Stimulated activated naive CD8-positive, alpha-beta T cell treated with anti-CD3 and anti-CD28 coated beads, Interleukin-15, amount 100 ng/mL, for 72 hours (primary cell): ENCODE measurements at regions not wholly inside any gene's neighbourhood (a gene's known extent, or its start where the extent isn't known, plus 50 kb on each side); places are given as distances from the start of the nearest gene placed in this dataset.
"Not testable (repeated sequence)": the region's sequence is repeated elsewhere in the genome, so short reads cannot be mapped to it uniquely, and the experiment has no call there.

ENCODE experiments used
- ATAC-seq: fragments of 150-1000 bp; cut with Tn5 transposase; 2 replicates; pipeline ENCODE4 v1.10.0; 2021; ENCODE audit warnings: mild to moderate bottlenecking, moderate library complexity
- DNase-seq, 2 donors: peaks; one replicate each; pipeline ENCODE4 v3.0.0; 2021 to 2022
- H3K27ac Mint-ChIP-seq, 2 donors: one replicate each; pipeline ENCODE4 v1.8.0; 2022; ENCODE audit warnings: mild to moderate bottlenecking in 2 of 2, mixed read lengths in 2 of 2, moderate library complexity in 2 of 2
- H3K27me3 Mint-ChIP-seq: one replicate; pipeline ENCODE4 v1.8.0; 2022; ENCODE audit warnings: mixed read lengths
- H3K4me1 Mint-ChIP-seq: one replicate; pipeline ENCODE4 v1.8.0; 2022; ENCODE audit warnings: mild to moderate bottlenecking, mixed read lengths
- H3K4me3 Mint-ChIP-seq, 2 donors: one replicate each; pipeline ENCODE4 v1.8.0; 2022; ENCODE audit warnings: mild to moderate bottlenecking in 2 of 2, mixed read lengths in 2 of 2, moderate library complexity in 1 of 2
- H3K9me3 Mint-ChIP-seq, 2 donors: one replicate each; pipeline ENCODE4 v1.8.0; 2022; ENCODE audit warnings: mixed read lengths in 2 of 2

DNA sequence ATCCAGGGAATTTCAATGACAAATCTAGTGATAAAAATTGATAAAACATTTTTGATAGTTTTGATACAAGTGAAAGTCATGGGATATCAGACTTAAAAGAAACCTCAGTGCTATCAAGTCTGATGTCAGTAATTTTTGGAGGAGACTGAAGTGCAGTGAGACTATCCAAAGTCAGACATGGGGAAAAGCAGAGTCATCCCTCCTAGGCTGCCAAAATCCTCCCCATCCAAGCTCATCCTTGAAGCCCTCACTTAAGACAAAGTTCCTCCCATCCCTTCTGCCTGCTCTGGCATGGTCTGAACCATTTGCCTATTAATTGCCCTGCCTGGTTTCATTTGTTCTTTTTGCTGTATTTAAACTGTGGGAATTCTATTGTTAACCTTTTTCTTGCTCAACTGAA, 456.9 kb upstream of the UBE2E2 start:
- Mint-ChIP-seq H3K27me3 (no peaks in the 10 kb centered on the region), H3K4me1 (no peaks in the 10 kb centered on the region), H3K9me3 (peaks cover 0 to 9% of the 10 kb centered on the region in 2 donors), H3K4me3 (no peak overlapping the region), H3K27ac (no peak overlapping the region)
- DNase-seq, result no peak
- ATAC-seq, result no peak

DNA sequence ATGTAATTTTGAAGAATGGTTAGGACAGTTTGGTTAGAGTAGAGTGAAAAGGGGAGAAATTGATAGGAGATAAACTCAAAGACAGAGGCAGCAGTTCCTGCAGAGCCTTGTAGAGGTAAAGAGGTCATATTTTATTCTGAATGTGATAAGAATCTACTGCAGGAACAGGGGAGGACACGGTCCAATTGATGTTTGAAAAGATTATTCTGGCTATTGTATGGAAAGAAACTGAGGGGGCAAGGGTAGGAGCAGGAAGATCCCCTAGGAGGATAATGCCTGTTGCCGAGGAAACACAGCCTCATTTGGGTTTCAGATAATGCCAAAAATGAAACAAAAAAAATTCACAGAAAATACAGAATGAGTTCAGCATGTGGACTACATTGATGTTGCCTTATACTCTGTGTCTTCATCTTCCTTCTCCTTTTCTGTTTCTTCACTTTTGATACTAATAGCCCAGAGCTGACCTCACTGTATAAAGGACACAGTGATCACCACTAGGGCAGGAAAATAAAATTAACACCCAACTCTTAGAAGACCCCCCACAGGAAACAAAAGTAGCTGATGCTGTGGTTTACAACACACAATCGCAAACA, 454.6 kb upstream of the UBE2E2 start:
- no peaks in the 10 kb centered on the region for H3K9me3 Mint-ChIP-seq
- DNase-seq (no peak), ATAC-seq (no peak)
- no peak overlapping the region for H3K4me3 Mint-ChIP-seq
- no peaks in the 10 kb centered on the region for H3K4me1 Mint-ChIP-seq
- no peak overlapping the region for H3K27ac Mint-ChIP-seq
- H3K27me3 Mint-ChIP-seq, result no peaks in the 10 kb centered on the region

DNA sequence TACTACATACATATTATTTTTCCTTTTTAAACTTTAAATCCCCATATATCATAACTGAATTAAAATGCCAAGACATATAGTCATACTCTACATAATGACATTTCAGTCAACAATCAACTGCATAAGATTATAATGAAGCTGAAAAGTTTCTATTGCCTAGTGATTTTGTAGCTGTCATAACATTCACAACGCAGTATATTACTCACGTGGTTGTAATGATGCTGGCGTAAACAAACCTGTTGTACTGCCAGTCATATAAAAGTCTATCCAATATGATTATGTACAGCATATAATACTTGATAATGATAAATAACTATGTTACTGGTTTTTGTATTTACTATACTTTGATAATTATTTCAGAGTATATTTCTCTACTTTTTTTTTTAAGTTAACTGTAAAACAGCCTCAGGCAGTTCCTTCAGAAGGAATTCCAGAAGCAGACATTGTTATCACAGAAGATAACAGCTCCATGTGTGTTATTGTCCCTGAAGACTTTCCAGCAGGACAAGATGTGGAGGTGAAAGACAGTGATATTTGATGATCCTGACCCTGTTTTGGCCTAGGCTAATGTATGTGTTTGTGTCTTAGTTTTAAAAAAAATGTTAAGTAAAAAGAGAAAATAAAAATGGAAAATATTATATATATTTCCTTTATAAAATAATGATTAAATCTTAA, 443.4 kb upstream of the UBE2E2 start:
- no peak for DNase-seq
- ATAC-seq, result no peak
- Mint-ChIP-seq H3K4me3 (no peak overlapping the region), H3K4me1 (no peaks in the 10 kb centered on the region), H3K27ac (no peak overlapping the region), H3K27me3 (no peaks in the 10 kb centered on the region), H3K9me3 (peaks cover 6 to 24% of the 10 kb centered on the region in 2 donors)

DNA sequence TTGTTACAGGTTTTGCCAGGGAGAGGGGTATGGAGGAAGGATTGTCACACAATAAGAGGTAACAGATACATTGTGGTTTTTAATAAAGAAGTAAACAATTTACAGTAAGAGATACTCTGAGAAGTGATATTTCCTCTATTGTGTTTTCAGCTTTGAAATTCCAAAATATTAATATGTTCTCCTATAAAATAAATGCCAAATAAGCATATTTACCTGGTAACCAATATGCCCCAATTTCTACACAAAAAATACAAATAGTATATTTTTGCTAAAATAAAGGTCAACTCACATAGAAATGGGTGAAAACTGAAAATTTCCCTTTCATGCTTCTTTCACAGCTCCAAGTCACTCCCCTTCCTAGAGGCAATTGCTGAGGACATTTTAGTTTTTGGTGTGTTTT, 437.4 kb upstream of the UBE2E2 start:
- DNase-seq (no peak), ATAC-seq (no peak)
- H3K9me3 Mint-ChIP-seq, result peaks cover 6 to 18% of the 10 kb centered on the region in 2 donors
- H3K4me3 Mint-ChIP-seq, result no peak overlapping the region
- H3K27ac Mint-ChIP-seq, result no peak overlapping the region
- no peaks in the 10 kb centered on the region for H3K27me3 Mint-ChIP-seq
- no peaks in the 10 kb centered on the region for H3K4me1 Mint-ChIP-seq

DNA sequence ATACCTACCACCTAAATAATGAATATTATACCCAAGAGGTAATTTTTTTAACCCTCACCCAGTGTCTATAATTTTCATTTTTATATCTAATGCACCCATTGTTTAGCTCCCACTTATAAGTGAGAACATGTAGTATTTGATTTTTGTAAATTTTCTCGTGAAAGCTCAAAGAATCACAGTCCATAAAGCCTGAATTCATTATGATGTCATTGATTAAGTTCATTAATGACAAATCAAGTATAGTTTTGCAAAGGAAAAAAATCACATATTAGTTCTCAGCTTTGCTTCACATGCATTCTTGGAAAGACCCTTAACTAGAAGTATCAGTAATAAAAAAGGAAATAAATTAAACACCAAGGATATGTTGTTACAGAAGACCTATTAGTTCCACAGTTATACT, 425.3 kb upstream of the UBE2E2 start:
- no peaks in the 10 kb centered on the region for H3K4me1 Mint-ChIP-seq
- no peaks in the 10 kb centered on the region for H3K27me3 Mint-ChIP-seq
- DNase-seq (no peak), ATAC-seq (no peak)
- peaks cover under 1 to 1% of the 10 kb centered on the region in 2 donors for H3K9me3 Mint-ChIP-seq
- no peak overlapping the region for H3K27ac Mint-ChIP-seq
- H3K4me3 Mint-ChIP-seq, result no peak overlapping the region

DNA sequence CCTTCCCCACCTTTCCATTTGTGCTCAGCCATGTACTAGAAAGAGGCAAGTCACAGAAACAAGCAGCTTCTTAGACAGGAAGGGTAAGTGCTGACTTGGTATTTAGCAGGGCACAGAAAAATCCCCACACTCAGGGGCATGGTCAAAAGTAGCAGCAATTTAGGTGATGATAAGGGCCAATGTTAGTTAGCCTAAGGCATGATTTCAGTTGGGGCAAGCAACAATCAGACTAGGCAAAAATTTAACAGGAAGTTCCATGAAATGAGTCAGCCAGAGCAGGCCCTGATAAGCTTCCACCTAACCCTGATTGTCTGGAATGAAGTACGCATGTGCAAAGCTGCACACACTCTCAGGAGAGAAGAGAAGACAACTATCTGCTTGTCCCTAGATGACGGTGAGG, 423.4 kb upstream of the UBE2E2 start:
- no peak overlapping the region for H3K4me3 Mint-ChIP-seq
- ATAC-seq, result no peak
- no peaks in the 10 kb centered on the region for H3K4me1 Mint-ChIP-seq

DNA sequence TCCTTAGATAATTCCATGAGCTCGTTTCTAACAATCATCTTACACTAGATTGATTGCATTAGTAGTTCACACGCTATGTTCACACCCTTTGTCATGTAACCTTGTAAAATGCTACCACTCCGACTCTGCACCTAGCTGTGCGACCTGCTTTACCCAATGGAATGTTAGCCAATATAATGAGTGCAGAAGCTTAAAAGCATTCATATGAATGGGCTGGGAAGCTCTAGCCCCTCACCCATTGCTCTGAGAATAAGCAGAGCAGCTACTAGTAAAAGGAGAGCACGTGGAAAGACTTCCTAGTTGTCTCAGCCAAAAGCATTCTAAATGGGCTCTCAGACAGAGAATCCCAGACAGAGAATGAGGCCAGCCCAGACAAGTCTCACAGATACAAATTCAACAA, 410.6 kb upstream of the UBE2E2 start:
- Mint-ChIP-seq H3K9me3 (peaks cover 0 to 5% of the 10 kb centered on the region in 2 donors), H3K4me1 (no peaks in the 10 kb centered on the region), H3K4me3 (no peak overlapping the region), H3K27me3 (no peaks in the 10 kb centered on the region), H3K27ac (no peak overlapping the region)
- DNase-seq (no peak), ATAC-seq (no peak)

More for the DNA sequence above, 423.4 kb upstream of the UBE2E2 start:
- Mint-ChIP-seq H3K27ac (no peak overlapping the region), H3K9me3 (peaks cover 8 to 10% of the 10 kb centered on the region in 2 donors), H3K27me3 (no peaks in the 10 kb centered on the region)
- DNase-seq, result no peak

DNA sequence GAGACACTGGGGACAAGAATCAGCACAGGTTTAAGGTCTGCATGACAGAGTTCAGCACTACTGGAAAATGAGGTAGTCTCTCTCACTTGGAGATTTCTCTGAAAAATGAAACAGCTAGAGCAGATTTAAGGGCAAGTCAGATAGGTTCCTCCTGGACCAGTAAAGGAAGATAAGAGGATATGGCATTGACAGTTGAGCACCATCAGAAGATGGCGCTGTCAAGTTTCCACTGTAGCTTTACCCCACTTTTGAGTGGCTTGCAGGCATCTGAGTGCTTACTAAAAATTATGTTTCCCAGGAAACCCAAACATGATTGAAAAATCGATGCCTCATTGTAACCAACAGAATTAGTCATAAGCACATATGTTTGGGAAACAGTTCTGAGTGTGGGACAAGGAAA, 407.2 kb upstream of the UBE2E2 start:
- no peak for DNase-seq
- ATAC-seq, result no peak
- Mint-ChIP-seq H3K4me1 (no peaks in the 10 kb centered on the region), H3K27me3 (no peaks in the 10 kb centered on the region), H3K9me3 (peaks cover 0 to 3% of the 10 kb centered on the region in 2 donors), H3K4me3 (no peak overlapping the region), H3K27ac (no peak overlapping the region)

DNA sequence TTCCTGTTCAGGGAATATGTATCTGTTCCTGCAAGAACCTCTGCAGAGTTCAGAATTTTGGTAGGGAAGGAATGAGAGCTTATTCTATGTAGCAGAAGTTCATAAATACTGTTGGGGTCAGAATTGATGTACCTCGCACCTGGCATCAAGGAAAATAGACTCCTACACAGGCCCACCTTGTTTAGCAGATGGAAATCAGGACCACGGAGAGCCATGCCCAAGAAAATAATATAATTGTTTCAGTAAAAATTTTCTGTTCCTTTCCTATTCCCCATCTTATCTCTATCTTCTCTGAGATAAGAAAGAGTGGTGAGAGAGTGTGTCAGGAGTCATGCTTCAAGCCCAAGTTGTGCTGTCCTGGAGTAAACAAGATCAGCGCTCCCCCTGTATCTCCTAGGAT, 404.7 kb upstream of the UBE2E2 start:
- H3K4me1 Mint-ChIP-seq, result no peaks in the 10 kb centered on the region
- no peaks in the 10 kb centered on the region for H3K27me3 Mint-ChIP-seq
- no peak overlapping the region for H3K27ac Mint-ChIP-seq
- H3K9me3 Mint-ChIP-seq, result peaks cover 0 to 3% of the 10 kb centered on the region in 2 donors
- ATAC-seq (no peak), DNase-seq (no peak)
- no peak overlapping the region for H3K4me3 Mint-ChIP-seq

DNA sequence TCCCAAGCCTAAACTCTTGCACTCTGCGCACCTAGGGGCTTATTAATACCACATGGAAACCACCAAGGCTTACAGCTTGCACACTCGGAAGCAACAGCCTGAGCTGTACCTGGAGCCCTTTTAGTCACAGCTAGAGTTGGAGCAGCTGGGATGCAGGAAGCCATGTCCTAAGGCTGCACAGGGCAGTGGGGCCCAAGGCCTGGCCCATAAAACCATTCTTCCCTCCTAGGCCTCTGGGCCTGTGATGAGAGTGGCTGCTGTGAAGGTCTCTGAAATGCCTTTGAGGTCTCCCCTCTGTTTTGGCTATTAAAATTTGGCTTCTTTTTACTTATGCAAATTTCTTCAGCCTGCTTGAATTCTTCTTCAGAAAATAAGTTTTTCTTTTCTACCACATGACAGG, 383.9 kb upstream of the UBE2E2 start:
- ATAC-seq, result peak; percentile 33
- H3K9me3 Mint-ChIP-seq, result peaks cover 0 to 5% of the 10 kb centered on the region in 2 donors
- no peaks in the 10 kb centered on the region for H3K27me3 Mint-ChIP-seq
- DNase-seq, result no peak
- H3K4me1 Mint-ChIP-seq, result no peaks in the 10 kb centered on the region
- no peak overlapping the region for H3K4me3 Mint-ChIP-seq
- H3K27ac Mint-ChIP-seq, result no peak overlapping the region

DNA sequence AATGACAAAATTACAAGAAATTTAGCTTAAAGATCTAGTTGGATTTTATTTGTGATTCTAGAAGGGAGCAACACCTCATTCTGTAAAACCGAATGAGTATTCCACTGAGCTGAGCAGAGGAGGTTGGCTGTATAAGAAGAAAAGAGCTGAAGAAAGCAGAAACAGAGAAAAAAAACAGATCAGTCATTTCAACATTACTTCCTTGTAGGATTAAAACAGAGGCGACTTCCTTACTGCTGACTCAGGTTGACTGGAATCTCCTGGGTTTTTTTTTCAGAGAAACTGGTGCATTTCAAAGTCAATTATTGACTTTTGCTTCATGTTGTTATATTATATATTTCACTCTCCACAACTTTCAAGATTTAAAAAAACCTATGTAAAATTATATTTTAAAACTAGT, 368.1 kb upstream of the UBE2E2 start:
- Mint-ChIP-seq H3K27ac (no peak overlapping the region), H3K4me3 (no peak overlapping the region), H3K4me1 (no peaks in the 10 kb centered on the region), H3K27me3 (no peaks in the 10 kb centered on the region), H3K9me3 (peaks cover 5 to 6% of the 10 kb centered on the region in 2 donors)
- ATAC-seq, result no peak
- no peak for DNase-seq

DNA sequence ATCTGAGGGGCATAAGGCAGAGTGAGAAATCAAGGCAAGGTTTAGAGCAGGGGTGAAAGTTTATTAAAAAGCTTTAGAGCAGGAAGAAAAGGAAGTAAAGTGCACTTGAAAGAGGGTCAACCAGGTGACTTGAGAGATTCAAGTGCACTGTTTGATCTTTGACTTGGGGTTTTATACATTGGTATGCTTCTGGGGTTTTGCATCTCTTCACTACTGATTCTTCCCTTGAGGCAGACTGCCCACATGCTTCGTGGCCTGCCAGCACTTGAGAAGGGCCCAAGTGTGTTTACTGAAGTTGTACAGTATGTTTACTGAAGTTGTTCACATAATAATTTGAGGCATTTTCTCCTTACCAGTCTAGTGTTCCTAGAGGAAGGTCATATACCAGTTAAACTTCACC, 367.0 kb upstream of the UBE2E2 start:
- H3K27me3 Mint-ChIP-seq, result no peaks in the 10 kb centered on the region

DNA sequence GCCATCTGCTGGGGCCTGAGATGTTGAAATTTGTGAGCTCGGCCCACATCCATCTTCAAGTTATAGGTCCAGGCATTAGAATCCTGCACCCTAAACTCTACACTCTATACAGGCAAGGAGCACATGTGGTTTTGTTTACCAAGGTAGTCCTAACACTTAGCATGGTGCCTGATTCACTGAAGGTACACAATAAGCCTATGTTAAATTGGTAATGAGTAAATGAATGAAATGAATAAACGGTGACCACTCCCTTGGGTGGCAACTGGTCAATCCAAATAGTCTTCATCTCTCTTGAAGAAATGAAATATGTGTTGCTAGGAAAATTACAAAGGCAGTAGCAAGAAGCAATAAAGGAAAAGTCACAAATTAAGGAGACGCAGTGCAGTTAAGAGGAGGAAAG, 359.3 kb upstream of the UBE2E2 start:
- Mint-ChIP-seq H3K27ac (no peak overlapping the region), H3K4me1 (no peaks in the 10 kb centered on the region), H3K27me3 (no peaks in the 10 kb centered on the region), H3K9me3 (peaks cover 0 to 6% of the 10 kb centered on the region in 2 donors), H3K4me3 (no peak overlapping the region)
- DNase-seq (no peak), ATAC-seq (no peak)

More for the DNA sequence above, 367.0 kb upstream of the UBE2E2 start:
- Mint-ChIP-seq H3K9me3 (peaks cover 0 to 4% of the 10 kb centered on the region in 2 donors), H3K4me1 (no peaks in the 10 kb centered on the region), H3K4me3 (no peak overlapping the region), H3K27ac (no peak overlapping the region)
- no peak for ATAC-seq
- DNase-seq, result no peak

DNA sequence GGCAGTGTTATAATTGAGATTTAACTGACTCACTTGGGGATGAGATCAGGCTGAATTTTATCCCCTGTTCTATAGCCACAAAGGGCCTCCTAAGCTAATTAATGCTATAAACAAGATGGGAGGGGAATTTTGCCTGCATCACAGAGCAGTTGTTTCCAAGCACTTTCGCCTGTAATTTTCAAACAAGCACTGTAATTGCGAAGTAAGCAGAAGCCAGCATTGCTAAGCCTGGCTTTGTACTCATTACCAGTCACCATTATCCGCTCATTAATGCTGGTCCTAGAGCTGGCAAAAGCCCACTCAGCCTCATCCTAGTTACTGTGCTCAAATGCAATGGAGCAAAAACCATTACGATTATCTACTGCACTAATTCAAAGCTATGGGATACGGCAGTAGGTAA, 356.6 kb upstream of the UBE2E2 start:
- no peak for DNase-seq
- H3K9me3 Mint-ChIP-seq, result no peaks in the 10 kb centered on the region
- no peaks in the 10 kb centered on the region for H3K4me1 Mint-ChIP-seq
- ATAC-seq, result no peak
- H3K27me3 Mint-ChIP-seq, result no peaks in the 10 kb centered on the region
- no peak overlapping the region for H3K4me3 Mint-ChIP-seq
- no peak overlapping the region for H3K27ac Mint-ChIP-seq

DNA sequence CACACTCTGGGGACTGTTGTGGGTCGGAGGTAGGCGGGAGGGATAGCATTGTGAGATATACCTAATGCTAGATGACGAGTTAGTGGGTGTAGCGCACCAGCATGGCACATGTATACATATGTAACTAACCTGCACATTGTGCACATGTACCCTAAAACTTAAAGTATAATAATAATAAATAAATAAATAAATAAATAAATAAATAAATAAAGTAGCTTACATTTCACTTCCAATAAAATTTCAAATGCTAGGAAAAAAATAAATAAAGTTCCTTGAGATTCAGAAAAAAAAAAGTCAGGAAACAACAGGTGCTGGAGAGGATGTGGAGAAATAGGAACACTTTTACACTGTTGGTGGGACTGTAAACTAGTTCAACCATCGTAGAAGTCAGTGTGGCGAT, 353.5 kb upstream of the UBE2E2 start:
- not testable (repeated sequence) for ATAC-seq, H3K27me3 Mint-ChIP-seq, DNase-seq, H3K9me3 Mint-ChIP-seq, H3K4me1 Mint-ChIP-seq, H3K27ac Mint-ChIP-seq, H3K4me3 Mint-ChIP-seq

DNA sequence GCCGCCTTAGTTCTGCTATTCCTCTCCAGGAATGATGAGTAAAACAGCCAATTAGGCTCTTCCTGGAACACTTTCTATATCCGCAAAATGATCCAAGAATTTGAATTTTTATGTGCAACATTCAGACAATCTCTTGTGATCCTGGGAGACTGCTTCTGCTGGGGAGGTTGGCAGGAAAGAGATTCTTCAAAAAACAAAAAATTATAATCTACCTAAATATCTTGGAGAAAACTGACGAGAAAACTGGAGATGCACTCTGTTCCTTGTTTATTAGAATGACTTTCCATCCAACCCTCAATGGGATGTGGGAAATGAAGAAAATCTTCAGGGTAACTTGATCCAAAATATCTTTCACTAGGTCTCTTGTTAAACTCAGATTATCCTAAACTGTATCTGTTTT, 346.3 kb upstream of the UBE2E2 start:
- no peak for ATAC-seq
- Mint-ChIP-seq H3K9me3 (peaks cover 0 to 4% of the 10 kb centered on the region in 2 donors), H3K4me1 (no peaks in the 10 kb centered on the region), H3K27me3 (no peaks in the 10 kb centered on the region), H3K4me3 (no peak overlapping the region), H3K27ac (no peak overlapping the region)
- no peak for DNase-seq

DNA sequence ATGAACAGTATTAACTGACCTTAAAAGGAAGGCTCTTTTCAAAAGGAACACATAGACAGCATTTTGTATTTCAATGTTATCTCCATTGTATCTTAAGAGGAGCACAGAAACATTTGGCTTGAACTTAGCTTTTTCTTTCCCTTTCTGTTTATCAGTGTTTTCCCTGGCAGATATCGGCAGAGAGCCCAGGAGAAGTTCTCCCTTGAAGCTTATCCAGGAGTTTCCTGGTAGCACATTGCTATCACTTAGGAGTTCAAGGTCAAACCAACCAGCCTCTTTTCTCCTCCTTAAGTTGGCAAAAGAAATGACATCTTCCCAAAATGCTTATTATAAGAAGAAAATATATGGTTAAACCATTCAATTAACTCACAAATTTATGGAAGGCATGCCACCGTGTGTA, 344.6 kb upstream of the UBE2E2 start:
- H3K9me3 Mint-ChIP-seq, result peaks cover 0 to 4% of the 10 kb centered on the region in 2 donors
- no peak overlapping the region for H3K27ac Mint-ChIP-seq
- ATAC-seq (no peak), DNase-seq (no peak)
- H3K4me3 Mint-ChIP-seq, result no peak overlapping the region
- no peaks in the 10 kb centered on the region for H3K27me3 Mint-ChIP-seq
- H3K4me1 Mint-ChIP-seq, result no peaks in the 10 kb centered on the region
